WI38 (cell line): ENCODE measurements at regions not wholly inside any gene's neighbourhood (a gene's known extent, or its start where the extent isn't known, plus 50 kb on each side); places are given as distances from the start of the nearest gene placed in this dataset.

Source experiments
- H3K4me3 ChIP-seq: 2 replicates; pipeline ENCODE4 v1.5.1; 2011; ENCODE audit warnings: low read depth, mild to moderate bottlenecking, control low read depth, low read length
- TF ChIP-seq, protein P1 (sequence below): IDR thresholded peaks from 2 replicates; pipeline ENCODE4 v1.5.1; 2012; ENCODE audit warnings: low read depth, mild to moderate bottlenecking, control low read depth, low read length

DNA sequence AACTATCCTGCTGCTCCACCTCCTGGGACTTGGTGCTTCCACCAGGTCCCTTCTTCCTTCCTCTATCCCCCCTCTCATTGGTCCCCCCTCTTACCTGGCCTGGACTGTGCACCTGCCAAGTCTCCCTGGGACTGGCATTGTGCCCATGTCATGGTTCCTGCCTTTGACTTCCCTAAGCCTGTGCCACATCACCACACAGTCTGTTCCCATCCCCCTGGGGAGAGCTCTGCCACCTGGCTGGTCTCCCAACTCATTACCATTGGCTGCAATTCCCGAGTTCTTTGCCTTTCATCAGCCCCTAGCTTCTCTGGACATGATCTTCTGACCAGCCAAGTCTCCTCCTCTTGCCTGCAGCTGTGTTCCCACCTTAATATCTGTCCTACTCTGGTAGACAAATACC is 180.3 kb downstream of the SREK1 start:
- TF ChIP-seq, protein P1, sequence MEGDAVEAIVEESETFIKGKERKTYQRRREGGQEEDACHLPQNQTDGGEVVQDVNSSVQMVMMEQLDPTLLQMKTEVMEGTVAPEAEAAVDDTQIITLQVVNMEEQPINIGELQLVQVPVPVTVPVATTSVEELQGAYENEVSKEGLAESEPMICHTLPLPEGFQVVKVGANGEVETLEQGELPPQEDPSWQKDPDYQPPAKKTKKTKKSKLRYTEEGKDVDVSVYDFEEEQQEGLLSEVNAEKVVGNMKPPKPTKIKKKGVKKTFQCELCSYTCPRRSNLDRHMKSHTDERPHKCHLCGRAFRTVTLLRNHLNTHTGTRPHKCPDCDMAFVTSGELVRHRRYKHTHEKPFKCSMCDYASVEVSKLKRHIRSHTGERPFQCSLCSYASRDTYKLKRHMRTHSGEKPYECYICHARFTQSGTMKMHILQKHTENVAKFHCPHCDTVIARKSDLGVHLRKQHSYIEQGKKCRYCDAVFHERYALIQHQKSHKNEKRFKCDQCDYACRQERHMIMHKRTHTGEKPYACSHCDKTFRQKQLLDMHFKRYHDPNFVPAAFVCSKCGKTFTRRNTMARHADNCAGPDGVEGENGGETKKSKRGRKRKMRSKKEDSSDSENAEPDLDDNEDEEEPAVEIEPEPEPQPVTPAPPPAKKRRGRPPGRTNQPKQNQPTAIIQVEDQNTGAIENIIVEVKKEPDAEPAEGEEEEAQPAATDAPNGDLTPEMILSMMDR, result no peak
- no peak overlapping the region for H3K4me3 ChIP-seq

DNA sequence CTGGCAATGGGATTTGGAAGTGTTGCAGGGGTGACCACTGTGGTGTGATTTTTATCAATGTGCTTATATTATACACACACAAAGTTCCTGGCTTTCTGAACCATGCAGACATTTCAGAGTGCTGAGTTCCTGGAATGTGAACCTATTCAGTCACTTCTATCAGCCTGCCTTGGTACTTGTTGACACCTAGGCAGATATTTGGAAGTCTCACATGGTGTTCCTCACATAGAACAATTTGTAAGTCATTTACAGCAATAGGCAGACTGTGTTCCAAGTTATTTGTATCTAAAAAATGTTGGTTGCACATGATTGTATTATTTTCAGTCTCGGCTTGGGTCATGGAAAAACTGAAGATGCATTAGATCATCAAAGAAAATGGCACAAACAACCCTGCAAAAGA is 182.2 kb downstream of the SREK1 start:
- no peak overlapping the region for H3K4me3 ChIP-seq
- TF ChIP-seq, protein P1, result no peak

DNA sequence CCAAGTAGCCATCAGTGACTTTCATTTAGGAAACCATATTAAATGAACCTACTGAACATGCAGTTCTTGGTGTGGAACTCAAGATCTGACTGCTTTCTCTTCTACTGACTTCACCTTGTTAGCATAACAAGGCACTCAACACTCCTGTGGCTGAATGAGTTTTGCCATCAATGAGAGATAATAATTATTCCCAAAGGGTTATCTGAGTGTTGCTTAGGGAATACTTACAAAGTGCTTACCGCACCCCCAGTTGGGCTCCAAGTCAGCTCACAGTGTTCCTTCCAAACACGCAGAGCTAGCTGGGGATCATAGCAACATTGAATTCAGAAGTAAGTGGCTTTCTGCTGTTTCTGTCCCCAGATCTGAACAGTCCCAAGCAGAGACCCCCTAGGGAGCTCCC is 182.9 kb downstream of the SREK1 start:
- TF ChIP-seq, protein P1, result no peak
- no peak overlapping the region for H3K4me3 ChIP-seq

DNA sequence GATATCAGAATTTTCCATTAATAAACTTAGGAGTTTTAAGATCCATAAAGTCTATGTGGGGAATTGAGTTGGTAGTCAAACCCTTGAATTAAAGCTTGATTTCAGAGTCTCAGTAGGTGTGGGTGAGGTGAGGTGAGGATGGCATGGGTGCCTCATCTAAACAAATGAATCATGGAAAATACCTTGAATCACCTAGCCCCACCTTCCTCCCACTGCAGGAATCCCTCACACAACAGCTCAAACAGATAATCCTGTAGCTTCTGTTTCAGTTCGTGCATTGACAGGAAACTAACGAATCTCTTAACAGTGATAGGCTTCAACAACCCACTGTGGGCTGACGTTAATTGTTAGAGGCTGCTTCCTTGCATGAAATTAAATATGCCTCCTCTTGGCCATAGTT is 185.0 kb downstream of the SREK1 start:
- TF ChIP-seq, protein P1, result no peak
- H3K4me3 ChIP-seq, result no peak overlapping the region

DNA sequence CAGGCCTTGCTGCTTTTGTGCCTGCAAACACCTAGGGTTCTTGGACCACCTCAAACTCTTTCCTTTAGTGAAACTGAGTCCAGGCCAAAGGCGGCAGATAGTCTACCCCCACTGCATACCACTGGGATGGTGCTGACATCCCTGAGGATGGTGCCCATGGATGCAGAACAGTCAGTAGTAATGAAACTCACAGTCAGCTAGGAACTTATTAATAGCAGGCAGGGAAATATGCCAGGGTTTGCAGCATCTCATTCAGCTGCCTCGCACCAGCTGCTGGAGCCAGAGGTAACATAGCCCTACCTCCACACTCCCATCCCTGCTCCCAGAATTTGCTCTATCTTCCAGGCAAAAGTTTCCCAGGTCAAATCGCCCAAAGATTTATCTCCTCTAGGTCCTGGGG is 189.1 kb downstream of the SREK1 start:
- TF ChIP-seq, protein P1, result no peak
- H3K4me3 ChIP-seq, result no peak overlapping the region

DNA sequence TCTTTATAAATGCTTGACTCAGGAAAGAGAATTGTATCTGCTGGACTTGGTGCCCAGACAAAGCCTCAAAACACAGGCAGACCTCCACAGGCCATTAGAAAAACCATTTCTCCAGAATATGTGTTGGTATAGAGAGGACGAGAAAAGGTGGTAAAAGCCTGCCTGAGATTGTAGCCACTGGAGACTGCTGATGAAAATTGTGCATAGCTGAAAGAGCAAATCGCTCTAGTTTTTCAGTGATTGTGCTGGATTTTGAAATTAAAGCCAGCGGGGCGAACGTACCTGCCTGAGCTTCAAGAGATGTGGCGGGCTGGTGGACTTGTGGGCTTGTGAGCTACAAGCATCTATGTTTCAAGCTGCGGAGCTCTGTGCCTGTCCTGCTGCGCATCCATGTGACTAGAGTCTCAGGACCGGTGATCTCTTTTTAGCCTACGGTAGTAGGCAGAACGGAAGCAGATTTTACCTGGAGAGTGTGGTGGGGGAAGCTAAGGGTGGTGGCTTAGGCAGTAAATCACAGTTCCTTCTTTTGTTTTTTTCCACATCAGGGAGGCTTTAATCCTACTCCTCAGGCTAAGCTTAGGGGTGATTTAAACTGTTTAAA is 193.6 kb downstream of the SREK1 start:
- no peak overlapping the region for H3K4me3 ChIP-seq
- TF ChIP-seq, protein P1, result no peak

DNA sequence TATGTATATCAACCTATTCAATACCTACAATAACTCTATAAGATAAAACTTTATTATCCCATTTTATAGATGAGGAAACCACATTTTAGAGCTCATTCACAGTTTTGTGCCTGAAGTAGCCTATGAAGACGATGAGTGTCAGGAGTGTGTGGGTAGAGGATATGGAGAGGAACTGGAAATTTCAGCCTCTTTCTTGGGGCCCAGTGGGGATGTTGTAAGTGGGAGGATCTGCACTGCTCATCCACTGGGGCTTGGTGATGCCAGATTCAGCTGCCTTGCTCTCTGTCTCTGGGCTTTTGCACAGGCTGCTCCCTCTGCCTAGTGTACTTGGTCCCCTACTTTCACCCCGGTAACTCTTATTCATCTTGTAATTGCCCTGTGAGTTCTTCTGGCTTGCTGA is 194.7 kb downstream of the SREK1 start:
- no peak overlapping the region for H3K4me3 ChIP-seq
- TF ChIP-seq, protein P1, result no peak
